Parathyroid adenoma (tissue), 2 donors: ENCODE measurements at regions not wholly inside any gene's neighbourhood (a gene's known extent, or its start where the extent isn't known, plus 50 kb on each side); places are given as distances from the start of the nearest gene placed in this dataset.

Experiments used
- H2AFZ ChIP-seq: fragments of 300-600 bp; sonication (generic); one replicate; pipeline ENCODE4 v1.7.0; 2017; ENCODE audit warnings: antibody characterized with exemption, mild to moderate bottlenecking
- H3K27ac ChIP-seq: fragments of 300-600 bp; sonication (generic); one replicate; pipeline ENCODE4 v1.7.0; 2017
- H3K27me3 ChIP-seq: fragments of 300-600 bp; sonication (generic); one replicate; pipeline ENCODE4 v1.7.0; 2017; ENCODE audit warnings: low read length; ENCODE audit not compliant: control insufficient read depth, insufficient read depth
- H3K36me3 ChIP-seq: fragments of 300-600 bp; sonication (generic); one replicate; pipeline ENCODE4 v1.7.0; 2017; ENCODE audit warnings: low read length; ENCODE audit not compliant: control insufficient read depth, insufficient read depth
- H3K4me1 ChIP-seq: fragments of 300-600 bp; sonication (generic); one replicate; pipeline ENCODE4 v1.7.0; 2017; ENCODE audit warnings: control low read depth
- H3K4me2 ChIP-seq: fragments of 300-600 bp; sonication (generic); one replicate; pipeline ENCODE4 v1.7.0; 2017; ENCODE audit warnings: low read length
- H3K4me3 ChIP-seq: fragments of 300-600 bp; sonication (generic); one replicate; pipeline ENCODE4 v1.7.0; 2017; ENCODE audit warnings: low read depth, low read length
- H3K79me2 ChIP-seq: fragments of 300-600 bp; sonication (generic); one replicate; pipeline ENCODE4 v1.7.0; 2017; ENCODE audit warnings: control low read depth
- H3K9ac ChIP-seq: fragments of 300-600 bp; sonication (generic); one replicate; pipeline ENCODE4 v1.7.0; 2017; ENCODE audit warnings: mild to moderate bottlenecking
- H3K9me3 ChIP-seq: fragments of 300-600 bp; sonication (generic); one replicate; pipeline ENCODE4 v1.7.0; 2017; ENCODE audit warnings: low read length; ENCODE audit not compliant: control insufficient read depth
- TF ChIP-seq, protein P1 (sequence below): fragments of 300-600 bp; sonication (generic); IDR thresholded peaks from one replicate; pipeline ENCODE4 v1.7.0; 2017; ENCODE audit warnings: antibody characterized with exemption, mild to moderate bottlenecking
- donor health status: primary hyperparathyroidism.

DNA sequence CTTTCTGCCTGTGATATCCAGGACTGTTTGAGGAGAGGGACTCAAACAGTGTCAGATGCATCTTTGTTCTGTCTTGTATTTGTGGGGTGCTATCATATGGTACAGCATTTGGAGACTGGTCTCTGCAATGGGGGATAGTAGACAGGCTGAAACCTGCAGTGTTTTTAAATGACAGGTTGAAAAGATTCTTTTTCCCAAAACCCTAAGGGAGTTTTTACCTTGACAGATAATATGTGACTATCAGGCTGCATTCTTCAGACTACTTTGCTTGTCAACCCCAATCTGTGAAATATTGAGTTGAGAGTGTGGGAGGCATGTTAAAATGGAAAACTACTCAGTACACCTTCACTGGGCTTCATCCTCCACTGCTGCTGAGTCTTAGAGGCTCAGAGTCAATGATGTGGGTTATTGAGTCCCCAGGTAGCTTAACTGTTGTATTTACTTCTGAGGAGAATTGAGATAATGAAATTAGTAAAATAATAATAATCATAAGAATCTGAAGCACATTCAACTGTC lies 274.9 kb downstream of the GASK1B start:
- TF ChIP-seq, protein P1, sequence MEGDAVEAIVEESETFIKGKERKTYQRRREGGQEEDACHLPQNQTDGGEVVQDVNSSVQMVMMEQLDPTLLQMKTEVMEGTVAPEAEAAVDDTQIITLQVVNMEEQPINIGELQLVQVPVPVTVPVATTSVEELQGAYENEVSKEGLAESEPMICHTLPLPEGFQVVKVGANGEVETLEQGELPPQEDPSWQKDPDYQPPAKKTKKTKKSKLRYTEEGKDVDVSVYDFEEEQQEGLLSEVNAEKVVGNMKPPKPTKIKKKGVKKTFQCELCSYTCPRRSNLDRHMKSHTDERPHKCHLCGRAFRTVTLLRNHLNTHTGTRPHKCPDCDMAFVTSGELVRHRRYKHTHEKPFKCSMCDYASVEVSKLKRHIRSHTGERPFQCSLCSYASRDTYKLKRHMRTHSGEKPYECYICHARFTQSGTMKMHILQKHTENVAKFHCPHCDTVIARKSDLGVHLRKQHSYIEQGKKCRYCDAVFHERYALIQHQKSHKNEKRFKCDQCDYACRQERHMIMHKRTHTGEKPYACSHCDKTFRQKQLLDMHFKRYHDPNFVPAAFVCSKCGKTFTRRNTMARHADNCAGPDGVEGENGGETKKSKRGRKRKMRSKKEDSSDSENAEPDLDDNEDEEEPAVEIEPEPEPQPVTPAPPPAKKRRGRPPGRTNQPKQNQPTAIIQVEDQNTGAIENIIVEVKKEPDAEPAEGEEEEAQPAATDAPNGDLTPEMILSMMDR: no peak
- no peak overlapping the region for H3K9ac ChIP-seq
- no peaks in the 10 kb centered on the region for H3K27me3 ChIP-seq
- no peak overlapping the region for H3K27ac ChIP-seq
- no peak overlapping the region for H3K4me3 ChIP-seq
- no peak overlapping the region for H3K4me2 ChIP-seq
- no peaks in the 10 kb centered on the region for H3K4me1 ChIP-seq
- no peaks in the 10 kb centered on the region for H3K9me3 ChIP-seq
- no peak overlapping the region for H2AFZ ChIP-seq
- no peaks in the 10 kb centered on the region for H3K36me3 ChIP-seq
- no peaks in the 10 kb centered on the region for H3K79me2 ChIP-seq

DNA sequence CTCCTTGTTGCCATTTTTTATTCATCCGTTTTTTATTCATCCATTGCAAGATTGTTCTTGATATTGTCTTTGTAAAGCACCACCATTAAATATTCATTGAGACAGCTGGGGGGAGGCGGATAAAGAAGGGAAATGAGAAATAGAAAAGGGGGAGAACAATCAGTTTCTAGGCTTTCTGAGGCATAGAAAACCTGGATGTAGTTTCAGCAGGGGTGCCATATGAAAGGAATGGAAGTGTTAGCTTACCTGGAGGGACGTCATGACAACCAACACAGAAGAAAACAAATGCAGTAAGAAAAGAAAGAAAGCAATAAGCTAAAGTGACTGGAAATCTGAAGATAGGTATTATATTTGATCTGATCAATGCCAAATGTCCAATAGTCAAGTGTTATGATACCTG lies 276.1 kb downstream of the GASK1B start:
- TF ChIP-seq, protein P1: no peak
- no peaks in the 10 kb centered on the region for H3K36me3 ChIP-seq
- no peak overlapping the region for H3K4me3 ChIP-seq
- H2AFZ ChIP-seq: no peak overlapping the region
- H3K27ac ChIP-seq: no peak overlapping the region
- no peaks in the 10 kb centered on the region for H3K79me2 ChIP-seq
- H3K4me1 ChIP-seq: no peaks in the 10 kb centered on the region
- no peak overlapping the region for H3K4me2 ChIP-seq
- no peaks in the 10 kb centered on the region for H3K9me3 ChIP-seq
- H3K27me3 ChIP-seq: no peaks in the 10 kb centered on the region
- no peak overlapping the region for H3K9ac ChIP-seq

DNA sequence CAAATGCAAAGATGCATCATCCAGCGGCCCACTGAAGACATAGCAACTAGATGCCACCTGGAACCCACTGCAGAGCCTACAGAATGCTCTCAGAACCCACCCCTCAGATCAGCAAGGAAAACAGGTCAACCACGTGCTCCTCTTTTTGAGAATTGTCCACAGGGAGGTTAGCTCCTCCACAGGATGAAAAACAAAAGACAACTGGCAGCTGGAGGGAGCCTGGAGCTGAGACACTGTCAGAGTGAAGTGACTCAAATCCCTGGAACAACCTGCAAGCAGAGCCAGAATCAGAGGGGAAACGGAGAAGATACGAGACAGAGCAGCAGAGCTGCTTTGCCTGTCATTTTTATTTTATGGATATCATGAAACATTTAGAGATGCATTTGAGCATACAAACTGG lies 277.6 kb downstream of the GASK1B start:
- H3K4me3 ChIP-seq: no peak overlapping the region
- TF ChIP-seq, protein P1: no peak
- no peaks in the 10 kb centered on the region for H3K4me1 ChIP-seq
- H3K9ac ChIP-seq: no peak overlapping the region
- no peak overlapping the region for H3K27ac ChIP-seq
- no peaks in the 10 kb centered on the region for H3K27me3 ChIP-seq
- no peak overlapping the region for H2AFZ ChIP-seq
- no peaks in the 10 kb centered on the region for H3K79me2 ChIP-seq
- H3K9me3 ChIP-seq: no peaks in the 10 kb centered on the region
- no peaks in the 10 kb centered on the region for H3K36me3 ChIP-seq
- no peak overlapping the region for H3K4me2 ChIP-seq

DNA sequence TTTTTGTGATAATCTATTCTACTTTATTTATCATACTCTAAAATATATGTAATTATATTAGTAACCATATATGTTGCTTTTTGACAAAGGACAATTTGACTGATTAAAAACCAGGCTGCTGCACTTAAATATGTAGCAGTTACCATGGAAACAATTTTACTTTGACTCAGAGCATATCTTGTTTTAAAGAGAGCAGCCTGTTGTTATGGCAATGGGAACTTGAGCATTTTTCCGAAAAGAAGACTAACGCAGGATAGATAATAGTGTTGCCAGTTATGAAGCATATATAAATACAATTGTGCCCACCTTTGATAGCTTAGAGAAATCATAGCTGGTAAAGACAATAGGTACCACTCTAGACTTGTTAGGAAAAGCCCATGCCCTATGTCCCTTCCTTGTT lies 283.0 kb downstream of the GASK1B start:
- Histone ChIP-seq H3K4me2 (no peak overlapping the region), H3K4me3 (no peak overlapping the region), H3K36me3 (no peaks in the 10 kb centered on the region), H3K27ac (no peak overlapping the region), H2AFZ (no peak overlapping the region), H3K9me3 (no peaks in the 10 kb centered on the region), H3K79me2 (no peaks in the 10 kb centered on the region), H3K4me1 (no peaks in the 10 kb centered on the region), H3K9ac (no peak overlapping the region), H3K27me3 (no peaks in the 10 kb centered on the region)
- TF ChIP-seq, protein P1: no peak

DNA sequence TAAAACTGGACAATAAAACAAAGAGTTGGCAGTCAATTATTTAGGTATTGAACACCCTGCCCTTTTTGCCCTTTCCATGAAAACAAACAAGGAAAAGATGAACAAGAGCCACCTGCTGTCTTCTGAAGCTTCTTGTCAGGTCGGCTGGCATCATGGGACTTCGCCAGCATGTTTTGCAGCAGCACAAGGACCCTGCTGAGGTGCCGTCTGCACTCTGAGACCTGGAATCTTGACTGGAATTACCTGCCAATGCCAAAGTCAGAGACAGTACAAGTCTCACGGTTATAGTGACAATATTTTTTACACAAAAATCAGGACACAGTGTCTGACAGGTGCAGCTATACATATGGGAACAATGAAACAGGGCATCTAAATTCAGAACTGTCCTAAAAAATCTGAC lies 284.5 kb downstream of the GASK1B start:
- Histone ChIP-seq H3K36me3 (no peaks in the 10 kb centered on the region), H3K27me3 (no peaks in the 10 kb centered on the region), H3K4me3 (no peak overlapping the region), H3K9me3 (no peaks in the 10 kb centered on the region), H2AFZ (no peak overlapping the region), H3K79me2 (no peaks in the 10 kb centered on the region), H3K4me1 (no peaks in the 10 kb centered on the region), H3K27ac (no peak overlapping the region), H3K4me2 (no peak overlapping the region), H3K9ac (no peak overlapping the region)
- TF ChIP-seq, protein P1: no peak
